HG02588 (cell line): ENCODE measurements at regions not wholly inside any gene's neighbourhood (a gene's known extent, or its start where the extent isn't known, plus 50 kb on each side); places are given as distances from the start of the nearest gene placed in this dataset.

ENCODE experiments used
- ATAC-seq: cut with Tn5 transposase; IDR thresholded peaks from one replicate; pipeline ENCODE4 v1.9.1; 2021; ENCODE audit warnings: mild to moderate bottlenecking, moderate library complexity; ENCODE audit not compliant: unreplicated experiment

GRCh38 chr7:15938115-15938514, 251.6 kb upstream of the MEOX2 start:
- no peak for ATAC-seq

GRCh38 chr7:15937571-15937970, 251.1 kb upstream of the MEOX2 start:
- no peak for ATAC-seq

- ATAC-seq = no peak
Observed at GRCh38 chr7:15936991-15937390, 250.5 kb upstream of the MEOX2 start.

GRCh38 chr7:15932318-15932717, 245.8 kb upstream of the MEOX2 start:
- ATAC-seq = no peak

GRCh38 chr7:15929411-15929810, 242.9 kb upstream of the MEOX2 start:
- no peak for ATAC-seq

- peak; percentile 92 for ATAC-seq
Observed at GRCh38 chr7:15925608-15926007, 239.1 kb upstream of the MEOX2 start.

- no peak for ATAC-seq
Observed at GRCh38 chr7:15924910-15925309, 238.4 kb upstream of the MEOX2 start.

- no peak for ATAC-seq
Observed at GRCh38 chr7:15922002-15922401, 235.5 kb upstream of the MEOX2 start.

GRCh38 chr7:15921576-15921975, 235.1 kb upstream of the MEOX2 start:
- no peak for ATAC-seq

- no peak for ATAC-seq
Observed at GRCh38 chr7:15920953-15921352, 234.5 kb upstream of the MEOX2 start.

- no peak for ATAC-seq
Observed at GRCh38 chr7:15916681-15917380, 230.3 kb upstream of the MEOX2 start.

- ATAC-seq = no peak
Observed at GRCh38 chr7:15915686-15916293, 229.3 kb upstream of the MEOX2 start.

GRCh38 chr7:15914611-15915010, 228.1 kb upstream of the MEOX2 start:
- ATAC-seq = no peak

GRCh38 chr7:15906436-15906835, 220.0 kb upstream of the MEOX2 start:
- ATAC-seq = no peak

GRCh38 chr7:15905251-15906040, 219.0 kb upstream of the MEOX2 start:
- no peak for ATAC-seq

- no peak for ATAC-seq
Observed at GRCh38 chr7:15891151-15891881, 204.8 kb upstream of the MEOX2 start.

- no peak for ATAC-seq
Observed at GRCh38 chr7:15889507-15889906, 203.0 kb upstream of the MEOX2 start.

- no peak for ATAC-seq
Observed at GRCh38 chr7:15888090-15888489, 201.6 kb upstream of the MEOX2 start.

GRCh38 chr7:15886626-15887025, 200.1 kb upstream of the MEOX2 start:
- ATAC-seq = no peak

GRCh38 chr7:15885678-15886077, 199.2 kb upstream of the MEOX2 start:
- no peak for ATAC-seq

- ATAC-seq = no peak
Observed at GRCh38 chr7:15874774-15875173, 188.3 kb upstream of the MEOX2 start.
